Heart right ventricle (tissue), 16 donors: ENCODE measurements at regions not wholly inside any gene's neighbourhood (a gene's known extent, or its start where the extent isn't known, plus 50 kb on each side); places are given as distances from the start of the nearest gene placed in this dataset.

Experiments used
- ATAC-seq, 8 donors: fragments of 200-7000 bp; cut with Tn5 transposase; one replicate each; pipeline ENCODE4 v1.9.1; 2020; ENCODE audit warnings: mild to moderate bottlenecking in 8 of 8, moderate library complexity in 8 of 8, moderate number of reproducible peaks in 1 of 8
- DNase-seq, 2 donors: peaks; one replicate each; pipeline ENCODE4 v3.0.0-alpha.2; 2020
- H3K27ac ChIP-seq, 10 donors: fragments of 200-600 bp; sonication (generic) in 2 of 10; one replicate each; pipeline versions ENCODE4 v1.5.0 to v1.8.0; 2020 to 2022; ENCODE audit warnings: mild to moderate bottlenecking in 3 of 10
- H3K27me3 ChIP-seq, 7 donors: fragments of 200-600 bp; one replicate each; pipeline ENCODE4 v1.8.0; 2021 to 2022; ENCODE audit warnings: mild to moderate bottlenecking in 2 of 7
- H3K36me3 ChIP-seq, 9 donors: fragments of 200-600 bp; sonication (generic) in 1 of 9; one replicate each; pipeline versions ENCODE4 v1.5.0 to v1.8.0; 2020 to 2022; ENCODE audit warnings: mild to moderate bottlenecking in 2 of 9
- H3K4me1 ChIP-seq, 9 donors: fragments of 200-600 bp; sonication (generic) in 1 of 9; one replicate each; pipeline versions ENCODE4 v1.5.0 to v1.8.0; 2020 to 2022; ENCODE audit warnings: mild to moderate bottlenecking in 4 of 9
- H3K4me3 ChIP-seq, 10 donors: fragments of 200-600 bp; sonication (generic) in 2 of 10; one replicate each; pipeline versions ENCODE4 v1.5.0 to v1.8.0; 2020 to 2022; ENCODE audit warnings: mild to moderate bottlenecking in 7 of 10, moderate library complexity in 2 of 10
- H3K9me3 ChIP-seq, 11 donors: fragments of 200-600 bp in 10 of 11; sonication (generic) in 2 of 11; one replicate each; pipeline versions ENCODE4 v1.5.0 to v1.8.0; 2013 to 2022; ENCODE audit warnings: mild to moderate bottlenecking in 2 of 11, control low read depth in 1 of 11, moderate library complexity in 1 of 11
- CTCF ChIP-seq, 9 donors: fragments of 200-600 bp; sonication (generic) in 2 of 9; IDR thresholded peaks; one replicate each; pipeline versions ENCODE4 v1.5.0 to v1.8.0; 2021 to 2022; ENCODE audit warnings: antibody characterized with exemption in 9 of 9, mild to moderate bottlenecking in 5 of 9, moderate library complexity in 1 of 9
- WGBS, 2 donors: extraction: QIAGEN DNeasy Blood & Tissue Kit; methylation state at CpG; one replicate each; pipeline ENCODE4 v1.1.7; 2013; ENCODE audit warnings: inconsistent platforms in 1 of 2; 5-methylcytosine and 5-hydroxymethylcytosine counted together
- intact Hi-C, 10 donors: fragments of 100-400 bp; cut with DNase I; formaldehyde crosslinking; loops; one replicate each; pipeline versions ENCODE4 v1.11.1 to v1.14.2; 2022
- donor health status: Arrhythmogenic right ventricular cardiomyopathy.
- donor health status: ischemic (EF 13 %, LVEDD 7.1; RV severe dilation, severe dysfunction).
- donor health status: healthy with polysubstance abuse.
- donor health status: DM: no; HTN: yes; CAD: no.
- donor health status: DM: no; HTN: no; CAD: no.
- donor health status: ischemic (EF 25% LVEDD 6.9; RV normal size, moderate dysfunction).
- donor health status: ischemic (EF 25% LVEDD 5.7; RV mildly dilated, moderate dysfunction).
- donor health status: healthy.
- donor health status: DM: yes; HTN: yes; CAD: no.
- donor health status: Ischemic cardiomyopathy.
- donor health status: ischemic (EF 35%, LVEDD 5.7; RV mildly dilated, moderate dysfunction).
- donor health status: nonischemic (EF 11% LVEDD 7.7; RV severe dilation, severe dysfunction).
- donor health status: DM: yes; HTN: yes; CAD: no.
- donor health status: PGD.
- donor health status: ischemic (EF 29% LVEDD 5.4; RV normal size, mild dysfunction).
- donor health status: nonischemic (EF 23%, LVEDD 6.1; RV moderate dilation, normal function).

GRCh38 chr9:726005-726404, 115.5 kb upstream of the DMRT1 start:
- H3K27ac ChIP-seq: peak overlapping the region in 2 of 10 donors; percentile 19 to 24
- no peak for ATAC-seq

GRCh38 chr9:727767-728166, 113.7 kb upstream of the DMRT1 start:
- TF ChIP-seq CTCF (IDR thresholded peaks at IDR 0.05): no peak
- peaks cover 0 to 48% (median 18%) of the 10 kb centered on the region in 9 donors for H3K36me3 ChIP-seq
- intact Hi-C loops: no loop called here
- 58 to 75% methylated on average over 1 of the region's 1 CpG for WGBS, 2 donors
- peak overlapping the region in 1 of 10 donors; percentile 34 for H3K27ac ChIP-seq
- H3K27me3 ChIP-seq: no peaks in the 10 kb centered on the region
- ATAC-seq (no peak), DNase-seq (no peak)
- H3K9me3 ChIP-seq: no peaks in the 10 kb centered on the region
- peaks cover 0 to 21% (median 5%) of the 10 kb centered on the region in 9 donors for H3K4me1 ChIP-seq
- H3K4me3 ChIP-seq: no peak overlapping the region

More at GRCh38 chr9:726005-726404, 115.5 kb upstream of the DMRT1 start:
- Histone ChIP-seq H3K9me3 (no peaks in the 10 kb centered on the region), H3K36me3 (peaks cover 0 to 40% (median 10%) of the 10 kb centered on the region in 9 donors), H3K4me3 (no peak overlapping the region), H3K27me3 (no peaks in the 10 kb centered on the region), H3K4me1 (peaks cover 0 to 35% (median 12%) of the 10 kb centered on the region in 9 donors)
- DNase-seq: no peak
- intact Hi-C loops: no loop called here
- 72 to 96% methylated on average over 4 of the region's 4 CpGs for WGBS, 2 donors
- TF ChIP-seq CTCF (IDR thresholded peaks at IDR 0.05): no peak

- intact Hi-C loops: no loop called here
- no peak for ATAC-seq
- peaks cover 0 to 21% (median 2%) of the 10 kb centered on the region in 9 donors for H3K4me1 ChIP-seq
- no peaks in the 10 kb centered on the region for H3K27me3 ChIP-seq
- peaks cover 0 to 48% (median 23%) of the 10 kb centered on the region in 9 donors for H3K36me3 ChIP-seq
- no peak for TF ChIP-seq CTCF (IDR thresholded peaks at IDR 0.05)
- WGBS, 2 donors: 93 to 94% methylated on average over 2 of the region's 2 CpGs
- peak overlapping the region in 2 of 10 donors; percentile 34 to 38 for H3K27ac ChIP-seq
- H3K4me3 ChIP-seq: no peak overlapping the region
- no peaks in the 10 kb centered on the region for H3K9me3 ChIP-seq
- DNase-seq: no peak
These were observed 113.0 kb upstream of the DMRT1 start for GRCh38 chr9:728535-728934.

GRCh38 chr9:731474-731873, 110.0 kb upstream of the DMRT1 start:
- no peak for ATAC-seq
- DNase-seq: no peak
- no peak for TF ChIP-seq CTCF (IDR thresholded peaks at IDR 0.05)
- intact Hi-C loops: no loop called here
- H3K4me1 ChIP-seq: peaks cover 7 to 39% (median 24%) of the 10 kb centered on the region in 9 donors
- H3K27me3 ChIP-seq: no peaks in the 10 kb centered on the region
- no peak overlapping the region for H3K4me3 ChIP-seq
- WGBS, 2 donors: 95 to 96% methylated on average over 8 of the region's 8 CpGs
- no peaks in the 10 kb centered on the region for H3K9me3 ChIP-seq
- no peak overlapping the region for H3K27ac ChIP-seq
- H3K36me3 ChIP-seq: peaks cover 0 to 67% (median 29%) of the 10 kb centered on the region in 9 donors
